IMR-90 (cell line): ENCODE measurements at regions not wholly inside any gene's neighbourhood (a gene's known extent, or its start where the extent isn't known, plus 50 kb on each side); places are given as distances from the start of the nearest gene placed in this dataset.

Experiments
- ATAC-seq: fragments of 200-7000 bp; cut with Tn5 transposase; 2 replicates; pipeline ENCODE4 v1.9.1; 2020; ENCODE audit warnings: low read depth, mild to moderate bottlenecking, moderate library complexity
- BruUV-seq: library from RNA; stranded (reverse); fragments of 400-500 nt; replicated peaks from 2 replicates; lab custom pipeline; 2021; lab: Mats Ljungman, UMichigan
- CTCF ChIA-PET: fragments of 300-600 bp; formaldehyde crosslinking; extraction: SDS; loops from one replicate; lab custom pipeline; 2021; ENCODE audit warnings: antibody characterized with exemption; lab: Yijun Ruan, JAX
- POLR2A ChIA-PET: fragments of 300-600 bp; sonication (Branson Sonifier 250); formaldehyde crosslinking; loops from one replicate; lab custom pipeline; 2022; ENCODE audit warnings: antibody characterized with exemption; ENCODE audit not compliant: unreplicated experiment; lab: Charles Lee
- DNase-seq: peaks from one replicate; pipeline ENCODE4 v3.0.0; 2013
- H2AFZ ChIP-seq: replicated peaks from 2 replicates; pipeline ENCODE3; 2013; ENCODE audit warnings: low read length, mild to moderate bottlenecking; ENCODE audit not compliant: poor library complexity
- H2AK5ac ChIP-seq: 2 replicates; pipeline ENCODE4 v1.6.1; 2013; ENCODE audit warnings: low read depth, low read length, inconsistent platforms
- H2AK9ac ChIP-seq: replicated peaks from 2 replicates; pipeline ENCODE3; 2013; ENCODE audit warnings: mild to moderate bottlenecking, low read depth, low read length, moderate library complexity; ENCODE audit not compliant: poor library complexity
- H2BK120ac ChIP-seq: 2 replicates; pipeline ENCODE4 v1.6.1; 2013; ENCODE audit warnings: low read depth, low read length, inconsistent platforms
- H2BK15ac ChIP-seq: 3 replicates; pipeline ENCODE4 v1.6.1; 2013; ENCODE audit warnings: low read depth, low read length, inconsistent platforms
- H2BK20ac ChIP-seq: 2 replicates; pipeline ENCODE4 v1.6.1; 2013; ENCODE audit warnings: low read depth, mild to moderate bottlenecking, inconsistent platforms, low read length, moderate library complexity
- H2BK5ac ChIP-seq: 2 replicates; pipeline ENCODE4 v1.6.1; 2013; ENCODE audit warnings: mild to moderate bottlenecking, low read depth, low read length, inconsistent platforms; ENCODE audit not compliant: poor library complexity, severe bottlenecking
- H3K14ac ChIP-seq: replicated peaks from 2 replicates; pipeline ENCODE4 v1.6.1; 2013; ENCODE audit warnings: low read depth, low read length, inconsistent platforms
- H3K18ac ChIP-seq: 2 replicates; pipeline ENCODE4 v1.6.1; 2013; ENCODE audit warnings: low read depth, low read length, control low read depth
- H3K23ac ChIP-seq: 2 replicates; pipeline ENCODE4 v1.6.1; 2013; ENCODE audit warnings: low read depth, low read length, inconsistent platforms
- H3K27ac ChIP-seq: 2 replicates; pipeline ENCODE4 v1.5.1; 2013; ENCODE audit warnings: mild to moderate bottlenecking, control low read depth, low read length; ENCODE audit not compliant: insufficient read depth
- H3K27me3 ChIP-seq: 2 replicates; pipeline ENCODE4 v1.6.1; 2013; ENCODE audit warnings: low read length; ENCODE audit not compliant: control insufficient read depth, insufficient read depth
- H3K36me3 ChIP-seq: 2 replicates; pipeline ENCODE4 v1.6.1; 2013; ENCODE audit warnings: low read length, mixed read lengths; ENCODE audit not compliant: control insufficient read depth, insufficient read depth
- H3K4ac ChIP-seq: 2 replicates; pipeline ENCODE4 v1.6.1; 2013; ENCODE audit warnings: low read depth, low read length, inconsistent platforms
- H3K4me1 ChIP-seq: 2 replicates; pipeline ENCODE4 v1.6.1; 2013; ENCODE audit warnings: low read length, mixed read lengths; ENCODE audit not compliant: control insufficient read depth, insufficient read depth
- H3K4me2 ChIP-seq: 2 replicates; pipeline ENCODE4 v1.6.1; 2013; ENCODE audit warnings: low read depth, mild to moderate bottlenecking, control low read depth, low read length, moderate library complexity
- H3K4me3 ChIP-seq: 2 replicates; pipeline ENCODE4 v1.5.1; 2013; ENCODE audit warnings: low read depth, mild to moderate bottlenecking, control low read depth, low read length, moderate library complexity; ENCODE audit not compliant: insufficient read depth
- H3K56ac ChIP-seq: 2 replicates; pipeline ENCODE4 v1.6.1; 2013; ENCODE audit warnings: low read length, inconsistent platforms; ENCODE audit not compliant: insufficient read depth; ENCODE audit errors: extremely low read depth
- H3K79me1 ChIP-seq, 2 experiments: 2 replicates each; pipeline ENCODE4 v1.6.1; 2013; ENCODE audit warnings: low read length in 2 of 2, inconsistent platforms in 1 of 2, low read depth in 1 of 2
- H3K9ac ChIP-seq: 2 replicates; pipeline ENCODE4 v1.6.1; 2013; ENCODE audit warnings: low read depth, low read length, control low read depth
- H3K9me1 ChIP-seq: 2 replicates; pipeline ENCODE4 v1.6.1; 2013; ENCODE audit warnings: low read length, inconsistent platforms; ENCODE audit not compliant: insufficient read depth
- H3K9me3 ChIP-seq: 2 replicates; pipeline ENCODE4 v1.6.1; 2013; ENCODE audit warnings: low read length; ENCODE audit not compliant: control insufficient read depth, insufficient read depth
- H4K20me1 ChIP-seq: 2 replicates; pipeline ENCODE4 v1.6.1; 2013; ENCODE audit warnings: low read length, inconsistent platforms; ENCODE audit not compliant: insufficient read depth
- H4K5ac ChIP-seq: 2 replicates; pipeline ENCODE4 v1.6.1; 2013; ENCODE audit warnings: mild to moderate bottlenecking, low read depth, low read length, control low read depth
- H4K8ac ChIP-seq, 2 experiments: 2 replicates each; pipeline ENCODE4 v1.6.1; 2013; ENCODE audit warnings: low read depth in 2 of 2, low read length in 2 of 2, control low read depth in 1 of 2, inconsistent platforms in 1 of 2
- H4K91ac ChIP-seq: 2 replicates; pipeline ENCODE4 v1.6.1; 2013; ENCODE audit warnings: low read depth, low read length, inconsistent platforms; ENCODE audit not compliant: insufficient read depth
- CEBPB ChIP-seq: IDR thresholded peaks from 2 replicates; pipeline ENCODE4 v1.6.1; 2012; ENCODE audit warnings: low read depth, low read length, improper control_type of control experiment
- CTCF ChIP-seq: conservative IDR thresholded peaks from 2 replicates; pipeline ENCODE4 v1.5.1; 2012; ENCODE audit warnings: mild to moderate bottlenecking, low read depth, low read length, improper control_type of control experiment
- ELK1 ChIP-seq: fragments of 150-350 bp; IDR thresholded peaks from 2 replicates; pipeline ENCODE4 v1.6.1; 2016; ENCODE audit warnings: low read depth, mild to moderate bottlenecking, low read length, moderate library complexity, borderline replicate concordance
- FOS ChIP-seq: fragments of 150-350 bp; IDR thresholded peaks from 2 replicates; pipeline ENCODE4 v1.6.1; 2016; ENCODE audit warnings: low read depth, low read length
- MAFK ChIP-seq: IDR thresholded peaks from 2 replicates; pipeline ENCODE4 v1.6.1; 2012; ENCODE audit warnings: low read depth, low read length, improper control_type of control experiment
- MAZ ChIP-seq: IDR thresholded peaks from 2 replicates; pipeline ENCODE4 v1.6.1; 2012; ENCODE audit warnings: low read depth, mild to moderate bottlenecking, low read length, improper control_type of control experiment, moderate library complexity, borderline replicate concordance
- POLR2A ChIP-seq: IDR thresholded peaks from 2 replicates; pipeline ENCODE4 v1.6.1; 2012; ENCODE audit warnings: mild to moderate bottlenecking, low read depth, low read length
- RAD21 ChIP-seq: IDR thresholded peaks from 2 replicates; pipeline ENCODE4 v1.6.1; 2012; ENCODE audit warnings: low read length, improper control_type of control experiment
- RFX5 ChIP-seq: IDR thresholded peaks from 2 replicates; pipeline ENCODE4 v1.8.0; 2012; ENCODE audit warnings: low read depth, mild to moderate bottlenecking, low read length, moderate library complexity
- SMC3 ChIP-seq: fragments of 150-350 bp; IDR thresholded peaks from 2 replicates; pipeline ENCODE4 v1.6.1; 2016; ENCODE audit warnings: low read depth, mild to moderate bottlenecking, antibody characterized with exemption, low read length, moderate library complexity
- USF2 ChIP-seq: fragments of 150-350 bp; IDR thresholded peaks from 2 replicates; pipeline ENCODE4 v1.6.1; 2017; ENCODE audit warnings: mild to moderate bottlenecking, antibody characterized with exemption, low read length, low read depth
- WGBS, 2 experiments: methylation state at CpG; one replicate each; pipeline versions ENCODE4 v1.1.5 to v1.1.7; 2013; ENCODE audit warnings: missing lambda C conversion rate in 2 of 2; ENCODE audit not compliant: insufficient read length in 1 of 2; ENCODE audit errors: extremely low coverage in 2 of 2; 5-methylcytosine and 5-hydroxymethylcytosine counted together
- dilution Hi-C: fragments of 300-500 bp; cut with HindIII; formaldehyde crosslinking; loops from one replicate; pipeline ENCODE4 v1.14.3; 2018; ENCODE audit warnings: low sequenced_read_pairs; ENCODE audit not compliant: unreplicated experiment
- in situ Hi-C: fragments of 300-500 bp; cut with MboI; formaldehyde crosslinking; loops from 3 replicates; pipeline ENCODE4 v1.14.3; 2019; ENCODE audit warnings: low sequenced_read_pairs, inconsistent platforms, mixed read lengths
- intact Hi-C: fragments of 100-400 bp; cut with micrococcal nuclease; formaldehyde crosslinking; loops from 2 replicates; pipeline ENCODE4 v1.10.0; 2022

- no peak overlapping the region for H2AK9ac ChIP-seq
- H2BK5ac ChIP-seq, result no peak overlapping the region
- CTCF ChIA-PET, result interaction anchor here (1.2 kb wide), 1 partner anchor 16 kb away, joined by 4 read pairs; no protein-coding TSS in a partner anchor
- H3K9me3 ChIP-seq, result no peaks in the 10 kb centered on the region
- no peak overlapping the region for H2AFZ ChIP-seq
- H3K9ac ChIP-seq, result no peak overlapping the region
- dilution Hi-C loops, result no loop called here
- BruUV-seq, result no TSS peak
- H3K79me1 ChIP-seq, result no peaks in the 10 kb centered on the region; a peak in 1 of 4 replicates
- H3K4me2 ChIP-seq, result no peak overlapping the region
- no peak overlapping the region for H3K14ac ChIP-seq
- no peaks in the 10 kb centered on the region for H3K36me3 ChIP-seq
- POLR2A ChIA-PET, result no interaction called here
- H2BK120ac ChIP-seq, result no peak overlapping the region
- H3K56ac ChIP-seq, result no peak overlapping the region
- H3K4me3 ChIP-seq, result no peak overlapping the region
- no peak overlapping the region for H3K4ac ChIP-seq
- DNase-seq (no peak), ATAC-seq (no peak)
- no peak overlapping the region for H2BK15ac ChIP-seq
- no peak overlapping the region for H3K18ac ChIP-seq
- H3K27me3 ChIP-seq, result no peaks in the 10 kb centered on the region
- no peak overlapping the region for H3K23ac ChIP-seq
- no CpG with 5 or more reads among the region's 1 CpG for WGBS, 2 experiments
- H4K5ac ChIP-seq, result no peak overlapping the region
- in situ Hi-C loops, result no loop called here
- H4K20me1 ChIP-seq, result no peaks in the 10 kb centered on the region
- H3K4me1 ChIP-seq, result peaks cover 5% of the 10 kb centered on the region
- peaks cover 4% of the 10 kb centered on the region; the same call in 1 of the 2 replicates for H3K9me1 ChIP-seq
- no peak overlapping the region for H3K27ac ChIP-seq
- H2BK20ac ChIP-seq, result no peak overlapping the region
- H2AK5ac ChIP-seq, result no peak overlapping the region
- H4K91ac ChIP-seq, result no peak overlapping the region
- TF ChIP-seq ELK1 (no peak), MAFK (no peak), RFX5 (no peak), MAZ (no peak), POLR2A (no peak), CTCF (no peak), SMC3 (no peak), USF2 (no peak), RAD21 (no peak), FOS (no peak), CEBPB (no peak)
- intact Hi-C loops, result no loop called here
- H4K8ac ChIP-seq, result no peak overlapping the region
Observed at GRCh38 chr12:68403296-68403695, 71.1 kb upstream of the MDM1 start.
